ENCODE measurements at regions not wholly inside any gene's neighbourhood (a gene's known extent, or its start where the extent isn't known, plus 50 kb on each side); places are given as distances from the start of the nearest gene placed in this dataset.
A peak's percentile ranks its signal among the peaks of the same experiment; 100 is the strongest.

GRCh38 chr13:44876782-44877324 lies 112.4 kb downstream of the NUFIP1 start:
- intact Hi-C loops (cut with DNase I), result no loop called here
- Histone ChIP-seq H3K4me1 (ENCODE audit: control insufficient read depth in 2 of 3, insufficient read depth in 2 of 3, low read depth in 1 of 3, low read length in 3 of 3) (peaks cover 0 to 12% (median 4%) of the 10 kb centered on the region in 3 donors), H3K27ac (ENCODE audit: low read depth in 2 of 2, low read length in 2 of 2) (no peak overlapping the region), H3K4me3 (ENCODE audit: low read length in 3 of 3) (no peak overlapping the region), H3K9me3 (ENCODE audit: control insufficient read depth in 2 of 3, insufficient read depth in 1 of 3, low read length in 3 of 3) (peaks cover 0 to 5% (median 0%) of the 10 kb centered on the region in 3 donors), H3K27me3 (ENCODE audit: control insufficient read depth, insufficient read depth, low read length) (no peaks in the 10 kb centered on the region), H3K36me3 (ENCODE audit: control insufficient read depth in 2 of 3, insufficient read depth in 3 of 3, low read length in 3 of 3) (no peaks in the 10 kb centered on the region), H3K9ac (ENCODE audit: low read length in 3 of 3) (no peak overlapping the region)
- no peak for FAIRE-seq
- no peak for TF ChIP-seq CTCF (IDR thresholded peaks at IDR 0.05; ENCODE audit: borderline replicate concordance, extremely low read depth, insufficient read depth)
- no peak for DNase-seq

GRCh38 chr13:44874886-44875630 lies 114.2 kb downstream of the NUFIP1 start:
- H3K9ac ChIP-seq (ENCODE audit: low read length in 3 of 3), result no peak overlapping the region
- intact Hi-C loops (cut with DNase I), result no loop called here
- no peaks in the 10 kb centered on the region for H3K27me3 ChIP-seq (ENCODE audit: control insufficient read depth, insufficient read depth, low read length)
- H3K4me1 ChIP-seq (ENCODE audit: control insufficient read depth in 2 of 3, insufficient read depth in 2 of 3, low read depth in 1 of 3, low read length in 3 of 3), result peaks cover 0 to 12% (median 8%) of the 10 kb centered on the region in 3 donors
- H3K27ac ChIP-seq (ENCODE audit: low read depth in 2 of 2, low read length in 2 of 2), result no peak overlapping the region
- H3K9me3 ChIP-seq (ENCODE audit: control insufficient read depth in 2 of 3, insufficient read depth in 1 of 3, low read length in 3 of 3), result peaks cover 0 to 5% (median 0%) of the 10 kb centered on the region in 3 donors
- no peak for DNase-seq
- H3K36me3 ChIP-seq (ENCODE audit: control insufficient read depth in 2 of 3, insufficient read depth in 3 of 3, low read length in 3 of 3), result no peaks in the 10 kb centered on the region
- no peak overlapping the region for H3K4me3 ChIP-seq (ENCODE audit: low read length in 3 of 3)
- TF ChIP-seq CTCF (IDR thresholded peaks at IDR 0.05; ENCODE audit: borderline replicate concordance, extremely low read depth, insufficient read depth), result no peak
- FAIRE-seq, result no peak

GRCh38 chr13:44874176-44874575 lies 115.1 kb downstream of the NUFIP1 start:
- Histone ChIP-seq H3K36me3 (ENCODE audit: control insufficient read depth in 2 of 3, insufficient read depth in 3 of 3, low read length in 3 of 3) (no peaks in the 10 kb centered on the region), H3K9ac (ENCODE audit: low read length in 3 of 3) (no peak overlapping the region), H3K27me3 (ENCODE audit: control insufficient read depth, insufficient read depth, low read length) (no peaks in the 10 kb centered on the region), H3K4me1 (ENCODE audit: control insufficient read depth in 2 of 3, insufficient read depth in 2 of 3, low read depth in 1 of 3, low read length in 3 of 3) (peaks cover 0 to 12% (median 8%) of the 10 kb centered on the region in 3 donors), H3K9me3 (ENCODE audit: control insufficient read depth in 2 of 3, insufficient read depth in 1 of 3, low read length in 3 of 3) (peaks cover 0 to 5% (median 0%) of the 10 kb centered on the region in 3 donors), H3K4me3 (ENCODE audit: low read length in 3 of 3) (no peak overlapping the region), H3K27ac (ENCODE audit: low read depth in 2 of 2, low read length in 2 of 2) (peak overlapping the region in 1 of 2 donors; percentile 39)
- DNase-seq, result no peak
- no peak for TF ChIP-seq CTCF (IDR thresholded peaks at IDR 0.05; ENCODE audit: borderline replicate concordance, extremely low read depth, insufficient read depth)
- FAIRE-seq, result no peak
- intact Hi-C loops (cut with DNase I), result no loop called here

Measured in kidney (tissue), 13 donors.